Right renal cortex interstitium (tissue), 3 donors: ENCODE measurements at regions not wholly inside any gene's neighbourhood (a gene's known extent, or its start where the extent isn't known, plus 50 kb on each side); places are given as distances from the start of the nearest gene placed in this dataset.
"Not testable (repeated sequence)": the region's sequence is repeated elsewhere in the genome, so short reads cannot be mapped to it uniquely, and the experiment has no call there.

Experiments
- DNase-seq, 3 donors: peaks; one replicate each; pipeline ENCODE4 v3.0.0-alpha.2; 2013; ENCODE audit warnings: low read depth in 3 of 3, low spot score in 2 of 3

GRCh38 chr2:224121406-224122067 lies 82.5 kb upstream of the SERPINE2 start:
- no peak for DNase-seq

DNA sequence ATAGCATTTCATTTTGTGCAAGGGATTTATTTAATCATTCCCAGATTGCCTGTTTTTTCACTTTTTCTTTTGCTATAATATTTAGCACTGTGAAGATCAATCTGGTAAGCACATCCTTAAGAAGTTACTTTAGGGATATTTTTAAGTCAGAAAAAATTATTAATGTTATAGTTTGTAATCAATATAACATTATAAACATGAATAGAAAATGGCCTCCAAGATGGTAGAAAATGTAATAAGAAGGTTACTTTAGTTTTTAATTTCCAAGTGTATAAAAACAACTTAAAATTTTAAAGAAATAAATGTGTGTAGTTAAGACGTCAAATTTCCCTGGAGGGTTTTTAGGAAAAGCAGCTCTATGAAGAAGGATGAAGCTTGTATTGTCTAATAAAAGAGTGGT lies 81.9 kb upstream of the SERPINE2 start:
- DNase-seq, result no peak

DNA sequence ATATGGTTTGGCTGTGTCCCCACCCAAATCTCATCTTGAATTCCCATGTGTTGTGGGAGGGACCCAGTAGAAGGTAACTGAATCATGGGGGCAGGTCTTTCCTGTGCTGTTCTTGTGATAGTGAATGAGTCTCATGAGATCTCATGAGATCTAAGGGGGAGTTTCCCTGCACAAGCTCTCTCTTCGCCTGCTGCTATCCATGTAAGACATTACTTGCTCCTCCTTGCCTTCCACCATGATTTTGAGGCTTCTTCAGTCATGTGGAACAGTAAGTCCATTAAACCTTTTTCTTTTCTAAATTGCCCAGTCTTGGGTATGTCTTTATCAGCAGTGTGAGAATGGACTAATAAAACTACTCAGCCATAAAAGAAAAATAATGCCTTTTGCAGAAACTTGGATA lies 80.8 kb upstream of the SERPINE2 start:
- DNase-seq, result not testable (repeated sequence)

DNA sequence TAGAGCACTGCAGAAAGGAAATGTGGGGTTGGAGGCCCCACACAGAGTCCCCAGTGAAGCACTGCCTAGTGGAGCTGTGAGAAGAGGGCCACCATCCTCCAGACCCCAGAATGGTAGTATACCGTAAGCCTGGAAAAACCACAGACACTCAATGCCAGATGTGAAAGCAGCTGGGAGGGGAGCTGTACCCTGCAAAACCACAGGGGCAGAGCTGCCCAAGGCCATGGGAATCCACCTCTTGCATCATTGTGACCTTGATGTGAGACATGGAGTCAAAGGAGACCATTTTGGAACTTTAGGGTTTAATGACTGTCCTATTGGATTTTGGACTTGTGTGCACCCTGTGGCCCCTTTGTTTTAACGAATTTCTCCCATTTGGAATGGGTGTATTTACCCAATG lies 75.3 kb upstream of the SERPINE2 start:
- DNase-seq, result no peak

DNA sequence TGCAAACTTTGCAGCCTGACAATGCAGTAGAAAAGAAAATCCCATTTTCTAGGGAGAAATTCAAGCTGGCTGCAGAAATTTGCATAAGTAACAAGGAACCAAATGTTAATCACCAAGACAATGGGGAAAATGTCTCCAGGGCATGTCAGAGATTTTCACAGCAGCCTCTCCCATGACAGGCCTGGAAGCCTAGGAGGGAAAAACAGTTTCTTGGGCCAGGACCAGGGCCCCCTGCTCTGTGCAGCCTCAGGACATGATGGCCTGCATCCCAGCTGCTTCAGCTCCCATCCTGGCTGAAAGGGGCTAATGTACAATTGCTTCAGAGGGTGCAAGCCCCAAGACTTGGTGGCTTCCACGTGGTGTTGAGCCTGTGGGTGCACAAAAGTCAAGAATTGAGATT lies 74.8 kb upstream of the SERPINE2 start:
- not testable (repeated sequence) for DNase-seq

DNA sequence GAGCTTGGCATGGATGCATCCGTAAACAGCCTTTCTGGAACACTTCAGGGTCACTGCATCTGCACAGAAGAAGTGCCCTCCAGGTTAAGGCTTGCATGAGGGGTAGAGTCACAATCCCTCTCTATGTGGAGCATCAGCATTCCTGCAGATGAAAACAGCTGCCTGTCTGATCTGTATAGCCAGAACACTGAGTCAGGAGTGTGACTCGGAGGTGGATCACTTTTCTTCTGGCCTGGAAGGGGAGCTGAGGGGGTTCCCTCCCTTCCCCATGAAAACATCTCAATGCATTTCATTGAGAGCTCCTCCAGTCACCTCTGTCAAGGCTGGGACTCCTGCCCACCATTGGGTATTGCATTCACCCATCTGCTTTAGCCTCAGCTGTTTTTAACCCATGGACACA lies 72.5 kb upstream of the SERPINE2 start:
- DNase-seq, result no peak

- no peak for DNase-seq
Observed at GRCh38 chr2:224110811-224111210, 71.7 kb upstream of the SERPINE2 start.

GRCh38 chr2:224109751-224110150 lies 70.7 kb upstream of the SERPINE2 start:
- DNase-seq, result no peak

DNA sequence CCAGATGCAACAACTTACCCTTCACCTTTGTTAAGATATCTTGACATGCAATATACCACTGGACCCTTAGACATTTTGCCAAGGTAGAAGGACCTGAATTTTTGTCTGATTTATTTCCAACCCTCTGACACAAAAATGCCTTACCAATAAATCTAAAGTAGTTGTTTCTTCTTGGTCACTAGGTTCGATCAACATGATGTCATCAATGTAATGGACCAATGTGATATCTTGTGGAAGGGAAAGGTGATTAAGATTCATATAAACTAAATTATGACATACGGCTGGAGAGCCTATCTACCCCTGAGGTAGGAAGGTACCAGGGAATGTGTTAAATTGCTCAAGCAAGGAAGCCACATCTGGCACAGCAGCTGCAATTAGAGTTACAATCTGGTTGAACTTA lies 67.7 kb upstream of the SERPINE2 start:
- no peak for DNase-seq

DNA sequence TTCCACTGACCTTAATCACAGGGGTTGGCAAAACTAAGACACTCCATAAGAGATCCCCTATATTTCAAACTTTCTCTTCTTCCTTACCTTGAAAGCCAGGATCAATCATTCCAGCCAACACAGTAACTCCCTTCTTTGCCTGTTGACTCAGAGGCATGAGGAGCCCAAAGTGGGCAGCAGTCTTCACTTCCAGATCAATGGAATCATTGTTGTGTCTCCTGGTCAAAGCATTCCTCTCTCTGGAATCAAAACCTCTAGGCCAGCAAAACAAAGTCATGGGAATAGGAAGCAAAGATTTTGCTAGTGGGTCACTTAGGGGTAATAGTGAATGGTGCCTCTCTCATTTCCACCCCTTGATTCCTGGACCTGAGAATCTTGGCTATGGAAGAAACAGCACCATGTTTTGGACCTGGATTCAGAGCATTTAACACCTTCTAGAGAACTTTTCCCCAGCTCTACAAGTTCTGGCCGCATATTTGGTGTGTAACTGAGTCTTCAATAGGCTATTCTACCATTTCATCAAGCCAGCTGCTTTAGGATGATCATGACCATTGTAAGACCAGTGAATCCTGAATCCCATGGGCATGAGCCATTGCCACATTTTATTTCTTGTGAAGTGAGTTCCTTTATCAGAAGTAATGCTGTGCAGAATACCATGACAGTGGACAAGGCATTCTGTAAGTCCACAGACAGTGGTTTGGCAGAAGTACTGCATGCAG lies 65.7 kb upstream of the SERPINE2 start:
- DNase-seq, result no peak

DNA sequence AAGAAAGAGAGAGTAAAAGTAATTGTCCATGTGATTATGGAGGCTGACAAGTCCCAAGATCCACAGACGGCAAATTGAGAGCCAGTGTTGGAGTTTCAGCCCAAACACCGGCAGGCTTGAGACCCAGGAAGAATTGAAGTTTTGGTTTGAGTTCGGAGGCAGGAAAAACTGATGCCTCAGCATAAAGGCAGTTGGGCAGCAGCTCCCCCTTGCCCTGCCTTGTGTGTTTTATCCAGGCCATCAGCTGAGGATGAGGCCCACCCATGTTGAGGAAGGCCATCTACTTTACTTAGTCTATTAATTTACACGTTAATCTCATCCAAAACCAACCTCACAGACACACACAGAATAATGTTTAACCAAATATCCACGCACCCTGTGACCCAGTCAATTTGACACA lies 64.6 kb upstream of the SERPINE2 start:
- DNase-seq, result no peak

DNA sequence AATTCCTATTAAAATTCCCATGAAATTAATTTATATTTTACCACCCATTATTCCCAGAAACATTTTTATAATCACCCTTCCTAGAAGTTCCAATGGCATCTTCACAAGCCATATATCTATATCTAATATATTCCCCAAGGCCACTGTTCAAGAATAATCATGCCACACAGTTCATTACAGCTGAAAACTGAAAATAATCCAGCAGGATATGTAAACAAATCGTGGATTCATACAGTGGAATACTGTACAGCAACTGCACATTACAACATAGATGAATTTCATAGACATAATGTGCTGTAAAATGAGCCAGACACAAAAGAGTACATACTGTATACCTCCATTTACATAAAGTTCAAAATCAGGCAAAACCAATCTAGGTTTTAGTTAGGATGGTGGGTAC lies 63.9 kb upstream of the SERPINE2 start:
- DNase-seq, result no peak

DNA sequence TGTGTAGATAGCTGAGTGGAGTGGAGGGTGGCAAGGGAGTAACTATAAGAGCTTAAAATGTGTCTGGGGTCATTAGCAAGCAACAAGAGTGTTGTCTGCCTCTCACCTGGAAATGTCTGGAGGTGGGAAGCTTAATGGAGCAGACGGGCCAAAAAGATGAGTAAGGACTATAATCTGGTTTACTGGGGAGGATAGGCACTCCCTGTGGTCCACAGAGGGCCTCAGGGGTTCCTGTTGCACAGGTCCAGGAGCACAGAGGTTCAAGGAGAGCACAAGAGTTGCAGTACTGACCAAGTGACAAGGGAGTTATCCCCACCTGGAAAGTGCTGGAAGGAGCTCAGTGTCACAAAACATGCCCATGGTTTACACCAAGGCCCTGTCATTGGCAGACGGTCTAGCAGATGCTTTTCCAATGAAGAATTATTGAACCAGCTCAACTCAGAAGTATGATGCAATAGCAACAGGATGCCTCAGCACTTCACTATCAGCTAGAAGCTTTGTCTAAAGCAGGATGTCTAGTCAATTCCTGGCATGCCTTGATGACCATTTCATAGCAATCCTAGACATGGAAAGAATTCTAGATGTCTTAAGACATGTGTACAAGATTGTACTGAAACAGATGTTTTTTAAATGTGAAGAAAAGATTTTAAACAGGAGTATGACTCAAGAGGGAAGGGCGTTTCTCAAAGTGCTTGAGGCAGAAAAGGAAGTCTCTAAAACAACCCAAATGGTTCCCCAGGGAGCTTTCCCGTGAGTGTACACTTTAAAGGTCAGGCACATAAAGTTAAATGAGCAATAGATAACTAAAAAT lies 62.9 kb upstream of the SERPINE2 start:
- no peak for DNase-seq

- no peak for DNase-seq
Observed at GRCh38 chr2:224099861-224100643, 61.0 kb upstream of the SERPINE2 start.

DNA sequence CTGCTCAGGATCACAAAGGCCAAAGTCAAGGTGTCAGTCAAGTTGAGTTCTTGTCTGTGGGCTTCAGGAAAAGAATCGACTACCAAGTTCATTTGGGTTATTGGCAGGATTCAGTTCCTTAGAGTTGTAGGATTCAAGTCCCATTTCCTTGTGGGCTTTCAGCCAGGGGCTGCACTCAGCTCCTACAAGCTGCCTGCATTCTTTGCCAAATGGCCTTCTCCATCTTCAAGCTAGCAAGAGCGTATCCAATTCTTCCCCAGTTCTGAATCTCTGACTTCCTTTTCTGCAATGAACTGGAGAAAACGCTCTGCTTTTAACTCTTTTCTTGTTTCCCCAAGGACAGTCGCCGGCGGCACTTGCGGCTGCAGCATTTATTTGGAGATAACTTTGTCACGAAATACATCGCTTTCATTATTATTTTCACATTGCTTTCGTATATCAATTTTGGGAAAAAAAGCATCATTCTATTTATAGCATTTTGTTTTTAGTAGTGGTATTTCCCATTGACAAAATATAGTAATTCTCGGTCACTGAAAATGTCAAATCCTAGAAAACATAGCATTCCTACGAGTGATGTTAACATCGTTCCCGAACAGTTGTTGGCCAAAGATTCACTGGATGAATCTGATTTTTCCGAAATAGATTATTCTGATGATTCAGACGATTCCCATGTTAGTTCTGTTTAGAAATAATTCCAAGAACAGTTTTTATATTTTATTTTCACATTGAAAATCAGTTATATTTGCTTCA lies 59.6 kb upstream of the SERPINE2 start:
- no peak for DNase-seq

- no peak for DNase-seq
Observed at GRCh38 chr2:224094413-224094812, 55.3 kb upstream of the SERPINE2 start.

- not testable (repeated sequence) for DNase-seq
Observed at GRCh38 chr2:224091671-224092070, 52.6 kb upstream of the SERPINE2 start.

GRCh38 chr2:224089606-224090005 lies 50.5 kb upstream of the SERPINE2 start:
- not testable (repeated sequence) for DNase-seq
